Keratinocyte (primary cell): ENCODE measurements at regions not wholly inside any gene's neighbourhood (a gene's known extent, or its start where the extent isn't known, plus 50 kb on each side); places are given as distances from the start of the nearest gene placed in this dataset.

ENCODE experiments used
- DNase-seq: peaks from one replicate; pipeline ENCODE4 v3.0.0-alpha.2; 2011; ENCODE audit warnings: low read depth, missing footprints, low spot score
- FAIRE-seq: peaks from 2 replicates; lab custom pipeline; 2011; peaks lifted over from hg19 to GRCh38; lab: Jason Lieb, UNC
- H2AFZ ChIP-seq: 2 replicates; pipeline ENCODE4 v1.6.0; 2012; ENCODE audit warnings: low read length, control low read depth, inconsistent platforms; ENCODE audit not compliant: control insufficient read depth
- H3K27ac ChIP-seq: 2 replicates; pipeline ENCODE4 v1.5.1; 2011; ENCODE audit warnings: low read length; ENCODE audit not compliant: control insufficient read depth, insufficient read depth
- H3K27me3 ChIP-seq: 3 replicates; pipeline ENCODE4 v1.6.0; 2011; ENCODE audit warnings: low read length; ENCODE audit not compliant: control insufficient read depth, insufficient read depth; ENCODE audit errors: extremely low read depth
- H3K36me3 ChIP-seq, 2 experiments: 2 replicates in 1 of 2; 3 replicates in 1 of 2; pipeline ENCODE4 v1.5.1; 2011; ENCODE audit warnings: low read length in 2 of 2, mild to moderate bottlenecking in 1 of 2; ENCODE audit not compliant: control insufficient read depth in 2 of 2, insufficient read depth in 2 of 2; ENCODE audit errors: extremely low read depth in 1 of 2
- H3K4me1 ChIP-seq: 3 replicates; pipeline ENCODE4 v1.5.1; 2011; ENCODE audit warnings: low read length; ENCODE audit not compliant: control insufficient read depth, insufficient read depth; ENCODE audit errors: extremely low read depth
- H3K4me2 ChIP-seq: 3 replicates; pipeline ENCODE4 v1.6.0; 2011; ENCODE audit warnings: low read depth, low read length; ENCODE audit not compliant: control insufficient read depth, insufficient read depth; ENCODE audit errors: extremely low read depth
- H3K4me3 ChIP-seq, 3 experiments: fragments of 200-600 bp in 1 of 3; sonication (generic) in 1 of 3; 2 replicates in 2 of 3; 3 replicates in 1 of 3; pipeline ENCODE4 v1.5.1; 2011 to 2016; ENCODE audit warnings: low read length in 3 of 3, mild to moderate bottlenecking in 3 of 3, control low read depth in 2 of 3, inconsistent platforms in 1 of 3, low read depth in 1 of 3, mixed read lengths in 1 of 3, mixed run types in 1 of 3, moderate library complexity in 1 of 3; ENCODE audit not compliant: control insufficient read depth in 2 of 3, insufficient read depth in 2 of 3; ENCODE audit errors: extremely low read depth in 1 of 3
- H3K79me2 ChIP-seq: 2 replicates; pipeline ENCODE4 v1.6.0; 2012; ENCODE audit warnings: low read length; ENCODE audit not compliant: control insufficient read depth, insufficient read depth
- H3K9ac ChIP-seq: 3 replicates; pipeline ENCODE4 v1.6.0; 2011; ENCODE audit warnings: low read length; ENCODE audit not compliant: control insufficient read depth, insufficient read depth; ENCODE audit errors: extremely low read depth
- H3K9me1 ChIP-seq: 3 replicates; pipeline ENCODE4 v1.6.0; 2011; ENCODE audit warnings: low read length; ENCODE audit not compliant: control insufficient read depth, insufficient read depth; ENCODE audit errors: extremely low read depth
- H3K9me3 ChIP-seq: 2 replicates; pipeline ENCODE4 v1.5.1; 2012; ENCODE audit warnings: low read depth, low read length; ENCODE audit not compliant: control insufficient read depth
- H4K20me1 ChIP-seq: 3 replicates; pipeline ENCODE4 v1.6.0; 2011; ENCODE audit warnings: low read length; ENCODE audit not compliant: control insufficient read depth, insufficient read depth; ENCODE audit errors: extremely low read depth
- CTCF ChIP-seq, 3 experiments: IDR thresholded peaks in 1 of 3; conservative IDR thresholded peaks in 1 of 3; optimal IDR thresholded peaks in 1 of 3; 2 replicates in 2 of 3; 3 replicates in 1 of 3; pipeline versions ENCODE3 to v1.5.1; 2011; ENCODE audit warnings: low read length in 3 of 3, mild to moderate bottlenecking in 3 of 3, moderate library complexity in 2 of 3, control low read depth in 1 of 3, inconsistent platforms in 1 of 3; ENCODE audit not compliant: insufficient read depth in 2 of 3; ENCODE audit errors: extremely low read depth in 1 of 3
- EZH2 ChIP-seq: IDR thresholded peaks from one replicate; pipeline ENCODE4 v1.6.1; 2012; ENCODE audit warnings: inconsistent platforms, mild to moderate bottlenecking, low read length, moderate library complexity
- dilution Hi-C: fragments of 300-500 bp; cut with MboI; formaldehyde crosslinking; loops from one replicate; pipeline ENCODE4 v1.7.0; 2020; ENCODE audit warnings: low sequenced_read_pairs; ENCODE audit not compliant: extremely low pct_ligation_motif_present

GRCh38 chr14:71201840-71202239, 294.6 kb downstream of the PCNX1 start:
- Histone ChIP-seq H3K9me1 (no peaks in the 10 kb centered on the region), H3K79me2 (no peaks in the 10 kb centered on the region), H3K9ac (no peak overlapping the region), H3K4me2 (no peak overlapping the region), H2AFZ (no peak overlapping the region), H3K36me3 (no peaks in the 10 kb centered on the region), H4K20me1 (no peaks in the 10 kb centered on the region), H3K9me3 (no peaks in the 10 kb centered on the region), H3K27ac (no peak overlapping the region), H3K4me3 (no peak overlapping the region), H3K4me1 (peaks cover 3% of the 10 kb centered on the region), H3K27me3 (no peaks in the 10 kb centered on the region)
- dilution Hi-C loops: no loop called here
- TF ChIP-seq EZH2 (no peak), CTCF (optimal IDR thresholded peaks at IDR 0.05 in 1 of 3, IDR thresholded peaks at IDR 0.05 in 1 of 3, conservative IDR thresholded peaks at IDR 0.05 in 1 of 3; ENCODE audit: extremely low read depth in 1 of 3, insufficient read depth in 2 of 3, low read length in 3 of 3) (no peak)
- FAIRE-seq: no peak
- DNase-seq: no peak

- Histone ChIP-seq H3K9ac (no peak overlapping the region), H3K27ac (no peak overlapping the region), H3K36me3 (no peaks in the 10 kb centered on the region), H2AFZ (no peak overlapping the region), H3K9me1 (no peaks in the 10 kb centered on the region), H4K20me1 (no peaks in the 10 kb centered on the region), H3K4me2 (no peak overlapping the region), H3K4me3 (no peak overlapping the region), H3K4me1 (peaks cover 3% of the 10 kb centered on the region), H3K79me2 (no peaks in the 10 kb centered on the region), H3K9me3 (no peaks in the 10 kb centered on the region), H3K27me3 (no peaks in the 10 kb centered on the region)
- no peak for TF ChIP-seq EZH2
- no peak for TF ChIP-seq CTCF (optimal IDR thresholded peaks at IDR 0.05 in 1 of 3, IDR thresholded peaks at IDR 0.05 in 1 of 3, conservative IDR thresholded peaks at IDR 0.05 in 1 of 3; ENCODE audit: extremely low read depth in 1 of 3, insufficient read depth in 2 of 3, low read length in 3 of 3)
- DNase-seq: no peak
- dilution Hi-C loops: no loop called here
- no peak for FAIRE-seq
These were observed 295.6 kb downstream of the PCNX1 start for GRCh38 chr14:71202881-71203280.
